GM12878 (cell line): ENCODE measurements at regions not wholly inside any gene's neighbourhood (a gene's known extent, or its start where the extent isn't known, plus 50 kb on each side); places are given as distances from the start of the nearest gene placed in this dataset.

ENCODE experiments used
- ATAC-seq: fragments of 200-7000 bp; cut with Tn5 transposase; 3 replicates; pipeline ENCODE4 v1.9.1; 2020; ENCODE audit warnings: mild to moderate bottlenecking, moderate library complexity
- BruUV-seq: library from RNA; stranded (reverse); fragments of 400-500 nt; replicated peaks from 2 replicates; lab custom pipeline; 2021; lab: Mats Ljungman, UMichigan
- CTCF ChIA-PET: fragments of 300-600 bp; sonication (Branson Sonifier 250); formaldehyde crosslinking; extraction: SDS; loops from one replicate; lab custom pipeline; 2021; ENCODE audit warnings: inconsistent platforms; lab: Yijun Ruan, JAX
- POLR2A ChIA-PET: fragments of 350-600 bp; formaldehyde crosslinking; extraction: SDS; loops from one replicate; lab custom pipeline; 2021; ENCODE audit warnings: inconsistent platforms; lab: Charles Lee
- RAD21 ChIA-PET: fragments of 300-600 bp; sonication (Branson Sonifier 250); formaldehyde crosslinking; loops from one replicate; lab custom pipeline; 2023; ENCODE audit warnings: antibody characterized with exemption; ENCODE audit not compliant: unreplicated experiment; lab: Charles Lee
- SMC1A ChIA-PET: fragments of 300-600 bp; sonication (Branson Sonifier 250); formaldehyde crosslinking; loops from one replicate; lab custom pipeline; 2023; ENCODE audit not compliant: unreplicated experiment, uncharacterized antibody; lab: Charles Lee
- DNase-seq: peaks from one replicate; pipeline ENCODE4 v3.0.0-alpha.2; 2011; ENCODE audit warnings: low read depth, low spot score
- FAIRE-seq: peaks from 3 replicates; lab custom pipeline; 2011; peaks lifted over from hg19 to GRCh38; lab: Jason Lieb, UNC
- H2AFZ ChIP-seq: 2 replicates; pipeline ENCODE4 v1.6.0; 2011; ENCODE audit warnings: low read depth, low read length, control low read depth; ENCODE audit not compliant: control insufficient read depth
- H3K27ac ChIP-seq: 2 replicates; pipeline ENCODE4 v1.5.1; 2011; ENCODE audit warnings: control low read depth; ENCODE audit not compliant: control insufficient read depth, insufficient read depth
- H3K27me3 ChIP-seq, 2 experiments: replicated peaks in 1 of 2; 2 replicates each; pipeline versions ENCODE4 v1.6.0 to v1.6.1; 2011; ENCODE audit warnings: low read length in 1 of 2; ENCODE audit not compliant: control insufficient read depth in 2 of 2, insufficient read depth in 2 of 2
- H3K36me3 ChIP-seq, 2 experiments: 2 replicates each; pipeline ENCODE4 v1.5.1; 2011; ENCODE audit warnings: low read length in 1 of 2; ENCODE audit not compliant: control insufficient read depth in 2 of 2, insufficient read depth in 2 of 2
- H3K4me1 ChIP-seq: 2 replicates; pipeline ENCODE4 v1.6.1; 2011; ENCODE audit warnings: mild to moderate bottlenecking, low read length, moderate library complexity, mixed read lengths; ENCODE audit not compliant: control insufficient read depth, insufficient read depth
- H3K4me2 ChIP-seq: 2 replicates; pipeline ENCODE4 v1.6.0; 2011; ENCODE audit warnings: control low read depth; ENCODE audit not compliant: control insufficient read depth, insufficient read depth
- H3K4me3 ChIP-seq: fragments of 200-600 bp; sonication (generic); 2 replicates; pipeline ENCODE4 v1.5.1; 2016
- H3K79me2 ChIP-seq: 2 replicates; pipeline ENCODE4 v1.6.0; 2011; ENCODE audit warnings: low read length; ENCODE audit not compliant: control insufficient read depth, insufficient read depth
- H3K9ac ChIP-seq: 2 replicates; pipeline ENCODE4 v1.8.0; 2011; ENCODE audit warnings: low read length, control low read depth, mixed read lengths; ENCODE audit not compliant: control insufficient read depth, insufficient read depth
- H3K9me3 ChIP-seq: replicated peaks from 3 replicates; pipeline ENCODE4 v1.5.1; 2011; ENCODE audit warnings: mild to moderate bottlenecking, low read length; ENCODE audit not compliant: control insufficient read depth, insufficient read depth
- H4K20me1 ChIP-seq: 2 replicates; pipeline ENCODE4 v1.6.0; 2011; ENCODE audit not compliant: control insufficient read depth, insufficient read depth
- ETV6 ChIP-seq, 2 experiments: fragments of 450-650 bp in 1 of 2; IDR thresholded peaks in 1 of 2; conservative IDR thresholded peaks in 1 of 2; 2 replicates each; pipeline ENCODE4 v1.6.1; 2014; ENCODE audit warnings: antibody characterized with exemption in 1 of 2, borderline replicate concordance in 1 of 2, low read depth in 1 of 2, mild to moderate bottlenecking in 1 of 2, moderate library complexity in 1 of 2
- HDGF ChIP-seq: fragments of 450-650 bp; IDR thresholded peaks from 2 replicates; pipeline ENCODE4 v1.6.1; 2016; ENCODE audit warnings: antibody characterized with exemption
- JUND ChIP-seq: IDR thresholded peaks from 2 replicates; pipeline ENCODE4 v1.6.1; 2012; ENCODE audit warnings: low read depth, mild to moderate bottlenecking, low read length, improper control_type of control experiment, moderate library complexity
- MYC ChIP-seq: IDR thresholded peaks from 2 replicates; pipeline ENCODE4 v1.6.1; 2011; ENCODE audit warnings: mild to moderate bottlenecking, low read length, moderate library complexity, inconsistent platforms; ENCODE audit not compliant: insufficient read depth, insufficient replicate concordance, insufficient read length, severe bottlenecking
- NFYB ChIP-seq: IDR thresholded peaks from 2 replicates; pipeline ENCODE4 v1.6.1; 2011; ENCODE audit warnings: low read depth, mild to moderate bottlenecking, low read length, improper control_type of control experiment, moderate library complexity; ENCODE audit not compliant: insufficient read depth
- NR2C2 ChIP-seq: IDR thresholded peaks from 2 replicates; pipeline ENCODE4 v1.6.1; 2011; ENCODE audit warnings: borderline replicate concordance, low read depth; ENCODE audit not compliant: control insufficient read depth, insufficient read length
- PML ChIP-seq: IDR thresholded peaks from 2 replicates; pipeline ENCODE4 v1.6.1; 2012; ENCODE audit warnings: low read length, inconsistent platforms
- RELA ChIP-seq: fragments of 450-650 bp; IDR thresholded peaks from 2 replicates; pipeline ENCODE4 v1.8.0; 2014; ENCODE audit warnings: borderline replicate concordance; ENCODE audit not compliant: partially characterized antibody
- RFX5 ChIP-seq: IDR thresholded peaks from 2 replicates; pipeline ENCODE4 v1.6.1; 2011; ENCODE audit warnings: low read depth, low read length, improper control_type of control experiment
- RUNX3 ChIP-seq: IDR thresholded peaks from 2 replicates; pipeline ENCODE4 v1.6.1; 2012; ENCODE audit warnings: low read length, inconsistent platforms
- in situ Hi-C: fragments of 300-500 bp; cut with MboI; formaldehyde crosslinking; loops from 9 replicates; pipeline ENCODE4 v1.14.3; 2018; ENCODE audit warnings: mixed read lengths
- intact Hi-C: fragments of 100-400 bp; cut with micrococcal nuclease; formaldehyde crosslinking; loops from one replicate; pipeline ENCODE4 v1.14.2; 2022; ENCODE audit not compliant: unreplicated experiment
- TF ChIP-seq, protein P1 (sequence below): IDR thresholded peaks from 2 replicates; pipeline ENCODE4 v1.6.1; 2011; ENCODE audit warnings: borderline replicate concordance, low read depth, mild to moderate bottlenecking, moderate library complexity, mixed read lengths, low read length; ENCODE audit not compliant: insufficient read depth; ENCODE audit errors: extremely low read length
- TF ChIP-seq, protein P2 (sequence below): IDR thresholded peaks from 2 replicates; pipeline ENCODE4 v1.6.1; 2011; ENCODE audit warnings: borderline replicate concordance, low read depth, mild to moderate bottlenecking, moderate library complexity, low read length; ENCODE audit not compliant: insufficient read depth, poor library complexity, severe bottlenecking

DNA sequence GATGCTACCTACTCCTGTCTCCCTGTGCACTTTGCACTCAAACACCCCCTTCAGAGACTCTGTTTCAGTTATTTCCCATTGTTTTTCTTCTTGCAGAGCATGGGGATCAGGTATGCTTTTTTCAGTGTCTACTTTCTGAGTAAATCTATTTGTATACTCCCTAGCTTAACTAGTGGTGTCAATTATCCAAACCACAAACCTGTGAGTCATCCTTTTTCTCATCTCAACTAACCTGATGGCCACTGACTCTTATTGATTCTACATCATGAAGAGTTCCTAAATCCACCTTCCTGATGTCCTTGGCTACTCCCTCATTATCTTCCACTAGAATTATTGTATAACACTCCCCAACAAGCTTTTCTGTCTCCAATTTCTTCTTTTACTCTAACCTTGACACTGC, 68.0 kb downstream of the DIPK2A start:
- no peaks in the 10 kb centered on the region for H3K27me3 ChIP-seq
- BruUV-seq: no TSS peak
- DNase-seq (no peak), ATAC-seq (peak; percentile 31; the same call in 1 of the 3 replicates), FAIRE-seq (peak; percentile 7)
- H3K79me2 ChIP-seq: no peaks in the 10 kb centered on the region
- H3K4me3 ChIP-seq: no peak overlapping the region
- no peak overlapping the region for H3K27ac ChIP-seq
- CTCF ChIA-PET: interaction anchor here (0.8 kb wide), 1 partner anchor 64 kb away, joined by 5 read pairs; no protein-coding TSS in a partner anchor
- TF ChIP-seq NR2C2 (no peak), RFX5 (no peak), JUND (no peak), HDGF (no peak), RUNX3 (no peak), RELA (no peak), PML (no peak), ETV6 (conservative IDR thresholded peaks at IDR 0.05 in 1 of 2, IDR thresholded peaks at IDR 0.05 in 1 of 2; ENCODE audit: borderline replicate concordance in 1 of 2, low read depth in 1 of 2) (no peak), NFYB (no peak), MYC (no peak)
- TF ChIP-seq, protein P1, sequence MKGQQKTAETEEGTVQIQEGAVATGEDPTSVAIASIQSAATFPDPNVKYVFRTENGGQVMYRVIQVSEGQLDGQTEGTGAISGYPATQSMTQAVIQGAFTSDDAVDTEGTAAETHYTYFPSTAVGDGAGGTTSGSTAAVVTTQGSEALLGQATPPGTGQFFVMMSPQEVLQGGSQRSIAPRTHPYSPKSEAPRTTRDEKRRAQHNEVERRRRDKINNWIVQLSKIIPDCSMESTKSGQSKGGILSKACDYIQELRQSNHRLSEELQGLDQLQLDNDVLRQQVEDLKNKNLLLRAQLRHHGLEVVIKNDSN: no peak
- TF ChIP-seq, protein P2, sequence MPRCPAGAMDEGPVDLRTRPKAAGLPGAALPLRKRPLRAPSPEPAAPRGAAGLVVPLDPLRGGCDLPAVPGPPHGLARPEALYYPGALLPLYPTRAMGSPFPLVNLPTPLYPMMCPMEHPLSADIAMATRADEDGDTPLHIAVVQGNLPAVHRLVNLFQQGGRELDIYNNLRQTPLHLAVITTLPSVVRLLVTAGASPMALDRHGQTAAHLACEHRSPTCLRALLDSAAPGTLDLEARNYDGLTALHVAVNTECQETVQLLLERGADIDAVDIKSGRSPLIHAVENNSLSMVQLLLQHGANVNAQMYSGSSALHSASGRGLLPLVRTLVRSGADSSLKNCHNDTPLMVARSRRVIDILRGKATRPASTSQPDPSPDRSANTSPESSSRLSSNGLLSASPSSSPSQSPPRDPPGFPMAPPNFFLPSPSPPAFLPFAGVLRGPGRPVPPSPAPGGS: no peak
- H2AFZ ChIP-seq: no peak overlapping the region
- RAD21 ChIA-PET: no interaction called here
- no peak overlapping the region for H3K4me2 ChIP-seq
- no peak overlapping the region for H3K9ac ChIP-seq
- H3K9me3 ChIP-seq: no peaks in the 10 kb centered on the region
- in situ Hi-C loops: no loop called here
- no peaks in the 10 kb centered on the region for H3K36me3 ChIP-seq
- H4K20me1 ChIP-seq: no peaks in the 10 kb centered on the region
- intact Hi-C loops: no loop called here
- H3K4me1 ChIP-seq: no peaks in the 10 kb centered on the region
- POLR2A ChIA-PET: no interaction called here
- SMC1A ChIA-PET: no interaction called here
